HEK293T (cell line): ENCODE measurements at regions not wholly inside any gene's neighbourhood (a gene's known extent, or its start where the extent isn't known, plus 50 kb on each side); places are given as distances from the start of the nearest gene placed in this dataset.

Experiments used
- CTCF ChIA-PET: fragments of 350-600 bp; formaldehyde crosslinking; extraction: SDS; loops from one replicate; lab custom pipeline; 2021; ENCODE audit warnings: antibody characterized with exemption, inconsistent platforms; lab: Yijun Ruan, JAX
- POLR2A ChIA-PET: fragments of 350-600 bp; formaldehyde crosslinking; extraction: SDS; loops from one replicate; lab custom pipeline; 2020; ENCODE audit warnings: antibody characterized with exemption, inconsistent platforms; lab: Yijun Ruan, JAX
- DNase-seq: peaks from one replicate; pipeline ENCODE4 v3.0.0; 2012; ENCODE audit warnings: mixed read lengths; ENCODE audit errors: extremely low spot score
- ARNT ChIP-seq: fragments of 450-650 bp; IDR thresholded peaks from 2 replicates; pipeline ENCODE4 v1.6.1; 2017; ENCODE audit warnings: mild to moderate bottlenecking
- BHLHE40 ChIP-seq: fragments of 450-650 bp; IDR thresholded peaks from 2 replicates; pipeline ENCODE4 v1.6.1; 2016; ENCODE audit warnings: mild to moderate bottlenecking, moderate library complexity, borderline replicate concordance
- CTBP1 ChIP-seq: fragments of 450-650 bp; IDR thresholded peaks from 2 replicates; pipeline ENCODE4 v1.6.1; 2016; ENCODE audit warnings: borderline replicate concordance
- ELF4 ChIP-seq: fragments of 450-650 bp; IDR thresholded peaks from 2 replicates; pipeline ENCODE4 v1.6.1; 2017; ENCODE audit warnings: antibody characterized with exemption
- FOXA1 ChIP-seq: fragments of 450-650 bp; IDR thresholded peaks from 2 replicates; pipeline ENCODE4 v1.6.1; 2016; ENCODE audit warnings: mild to moderate bottlenecking
- FOXK2 ChIP-seq: fragments of 450-650 bp; IDR thresholded peaks from 2 replicates; pipeline ENCODE4 v1.6.1; 2016; ENCODE audit warnings: mild to moderate bottlenecking
- FOXM1 ChIP-seq: fragments of 450-650 bp; IDR thresholded peaks from 2 replicates; pipeline ENCODE4 v1.6.1; 2017; ENCODE audit warnings: mild to moderate bottlenecking, borderline replicate concordance
- HDGF ChIP-seq: fragments of 450-650 bp; IDR thresholded peaks from 2 replicates; pipeline ENCODE4 v1.6.1; 2017; ENCODE audit warnings: antibody characterized with exemption, borderline replicate concordance
- L3MBTL2 ChIP-seq: fragments of 450-650 bp; conservative IDR thresholded peaks from 2 replicates; pipeline ENCODE4 v1.6.1; 2016; ENCODE audit warnings: mild to moderate bottlenecking
- LEF1 ChIP-seq: fragments of 450-650 bp; IDR thresholded peaks from 2 replicates; pipeline ENCODE4 v1.6.1; 2017; ENCODE audit warnings: mild to moderate bottlenecking, borderline replicate concordance
- NFRKB ChIP-seq: fragments of 450-650 bp; IDR thresholded peaks from 2 replicates; pipeline ENCODE4 v1.6.1; 2016; ENCODE audit warnings: mild to moderate bottlenecking, moderate library complexity
- PKNOX1 ChIP-seq: fragments of 450-650 bp; IDR thresholded peaks from 2 replicates; pipeline ENCODE4 v1.6.1; 2016
- SP1 ChIP-seq: fragments of 450-650 bp; IDR thresholded peaks from 2 replicates; pipeline ENCODE4 v1.6.1; 2017
- SUZ12 ChIP-seq: fragments of 450-650 bp; IDR thresholded peaks from 2 replicates; pipeline ENCODE4 v1.6.1; 2016; ENCODE audit warnings: mild to moderate bottlenecking
- TARDBP ChIP-seq: fragments of 450-650 bp; IDR thresholded peaks from 2 replicates; pipeline ENCODE4 v1.6.1; 2016
- ZNF384 ChIP-seq: fragments of 450-650 bp; IDR thresholded peaks from 2 replicates; pipeline ENCODE4 v1.6.1; 2016

- TF ChIP-seq SUZ12 (no peak), HDGF (no peak), FOXK2 (no peak), BHLHE40 (no peak), FOXA1 (no peak), PKNOX1 (no peak), ZNF384 (no peak), ELF4 (no peak), CTBP1 (no peak), NFRKB (no peak), L3MBTL2 (no peak), LEF1 (no peak), TARDBP (no peak), FOXM1 (no peak), ARNT (no peak)
- POLR2A ChIA-PET: no interaction called here
- CTCF ChIA-PET: no interaction called here
- no peak for DNase-seq
Observed at GRCh38 chr13:34344816-34345215, 526.9 kb downstream of the RFC3 start.

GRCh38 chr13:34345258-34345965 is 527.5 kb downstream of the RFC3 start:
- TF ChIP-seq SUZ12 (no peak), LEF1 (no peak), PKNOX1 (no peak), FOXM1 (no peak), FOXK2 (no peak), FOXA1 (no peak), L3MBTL2 (no peak), HDGF (no peak), SP1 (no peak)
- DNase-seq: no peak
- ChIA-PET POLR2A (no interaction called here), CTCF (no interaction called here)

- DNase-seq: no peak
- ChIA-PET CTCF (no interaction called here), POLR2A (no interaction called here)
- TF ChIP-seq LEF1: no peak
Observed at GRCh38 chr13:34346626-34347025, 528.7 kb downstream of the RFC3 start.

GRCh38 chr13:34347784-34348573 is 530.0 kb downstream of the RFC3 start:
- POLR2A ChIA-PET: no interaction called here
- TF ChIP-seq PKNOX1 (no peak), LEF1 (no peak)
- CTCF ChIA-PET: no interaction called here
- no peak for DNase-seq

GRCh38 chr13:34349091-34349722 is 531.3 kb downstream of the RFC3 start:
- DNase-seq: no peak
- POLR2A ChIA-PET: no interaction called here

More at GRCh38 chr13:34349091-34349722, 531.3 kb downstream of the RFC3 start:
- TF ChIP-seq ZNF384 (no peak), ELF4 (no peak), ARNT (no peak), NFRKB (no peak), TARDBP (no peak), BHLHE40 (no peak), LEF1 (no peak), PKNOX1 (no peak), FOXK2 (no peak), L3MBTL2 (no peak), SUZ12 (no peak), HDGF (no peak), FOXM1 (no peak), CTBP1 (no peak), FOXA1 (no peak), SP1 (no peak)
- CTCF ChIA-PET: no interaction called here
